Activated naive CD8-positive, alpha-beta T cell treated with anti-CD3 and anti-CD28 coated beads for 36 hours (primary cell): ENCODE measurements at regions not wholly inside any gene's neighbourhood (a gene's known extent, or its start where the extent isn't known, plus 50 kb on each side); places are given as distances from the start of the nearest gene placed in this dataset.

ENCODE experiments used
- DNase-seq: peaks from one replicate; pipeline ENCODE4 v3.0.0; 2021
- H3K27ac Mint-ChIP-seq: one replicate; pipeline ENCODE4 v1.8.0; 2022; ENCODE audit warnings: mild to moderate bottlenecking, moderate library complexity, mixed read lengths
- H3K27me3 Mint-ChIP-seq: one replicate; pipeline ENCODE4 v1.8.0; 2022; ENCODE audit warnings: mild to moderate bottlenecking, mixed read lengths
- H3K36me3 Mint-ChIP-seq: one replicate; pipeline ENCODE4 v1.8.0; 2021; ENCODE audit warnings: mild to moderate bottlenecking, mixed read lengths
- H3K4me1 Mint-ChIP-seq: one replicate; pipeline ENCODE4 v1.8.0; 2021; ENCODE audit warnings: mixed read lengths
- H3K4me3 Mint-ChIP-seq: one replicate; pipeline ENCODE4 v1.8.0; 2022; ENCODE audit warnings: mild to moderate bottlenecking, moderate library complexity, mixed read lengths
- H3K9me3 Mint-ChIP-seq: one replicate; pipeline ENCODE4 v1.8.0; 2022; ENCODE audit warnings: mixed read lengths

- Mint-ChIP-seq H3K4me3 (no peak overlapping the region), H3K9me3 (peaks cover 3% of the 10 kb centered on the region), H3K27ac (no peak overlapping the region), H3K27me3 (peaks cover 25% of the 10 kb centered on the region), H3K4me1 (no peaks in the 10 kb centered on the region), H3K36me3 (no peaks in the 10 kb centered on the region)
- no peak for DNase-seq
Observed at GRCh38 chr1:30258471-30258870, 464.9 kb downstream of the MATN1 start.

DNA sequence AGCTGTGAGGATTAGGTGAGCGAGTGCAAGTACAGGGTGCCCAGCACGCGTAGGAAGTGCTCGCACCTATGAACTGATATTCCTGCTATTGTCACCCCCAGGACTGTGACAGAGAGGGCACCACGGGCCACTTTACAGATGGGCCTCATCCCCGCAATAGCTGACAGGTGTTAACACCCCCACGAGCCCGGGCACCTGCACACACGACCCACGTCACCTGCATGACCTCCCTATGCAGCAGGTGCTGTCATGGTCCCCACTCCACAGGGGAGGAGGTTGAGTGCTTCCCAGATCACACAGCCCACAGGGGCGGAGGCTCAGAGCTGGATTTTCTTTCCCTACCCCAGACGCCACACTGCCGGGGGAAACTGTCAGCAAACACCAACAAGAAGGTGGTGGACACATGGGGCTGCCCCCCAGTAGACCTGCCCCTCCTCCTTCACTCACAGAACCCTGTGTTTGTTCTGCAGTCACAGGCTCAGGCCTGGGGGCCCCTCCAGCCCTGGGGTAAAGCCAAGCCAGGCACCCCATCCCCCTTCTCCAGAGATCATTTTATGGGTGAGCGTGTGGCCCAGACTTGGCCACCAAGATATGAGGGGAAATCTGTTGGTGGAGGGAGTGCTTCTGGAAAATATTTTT, 465.5 kb downstream of the MATN1 start:
- no peaks in the 10 kb centered on the region for H3K4me1 Mint-ChIP-seq

GRCh38 chr1:30257322-30257721, 466.1 kb downstream of the MATN1 start:
- H3K27me3 Mint-ChIP-seq = peaks cover 24% of the 10 kb centered on the region
- no peaks in the 10 kb centered on the region for H3K4me1 Mint-ChIP-seq
- H3K27ac Mint-ChIP-seq = no peak overlapping the region
- H3K36me3 Mint-ChIP-seq = no peaks in the 10 kb centered on the region
- H3K9me3 Mint-ChIP-seq = peaks cover 3% of the 10 kb centered on the region
- no peak for DNase-seq
- H3K4me3 Mint-ChIP-seq = no peak overlapping the region

More for the DNA sequence above, 465.5 kb downstream of the MATN1 start:
- Mint-ChIP-seq H3K27me3 (peaks cover 26% of the 10 kb centered on the region), H3K9me3 (peaks cover 3% of the 10 kb centered on the region), H3K27ac (no peak overlapping the region), H3K36me3 (no peaks in the 10 kb centered on the region), H3K4me3 (no peak overlapping the region)
- no peak for DNase-seq

DNA sequence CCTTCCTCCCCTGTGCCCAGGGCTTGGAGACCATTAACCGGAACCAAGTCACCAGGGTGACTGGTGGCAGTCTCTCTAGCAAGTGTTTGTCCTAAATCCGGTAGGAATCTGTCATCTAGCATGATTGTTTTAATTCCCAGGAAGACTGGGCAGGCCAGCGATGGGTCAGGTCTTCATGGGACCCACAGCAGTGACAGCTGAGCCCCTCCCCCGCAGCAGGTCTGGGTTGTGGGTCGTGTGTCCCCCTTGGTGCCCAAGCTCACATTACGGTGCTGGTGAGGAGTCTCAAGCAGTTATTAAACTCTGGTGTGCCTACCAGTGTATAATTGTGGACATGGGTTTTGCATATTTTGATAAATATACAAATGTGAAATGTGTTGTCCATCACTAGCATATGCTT, 466.5 kb downstream of the MATN1 start:
- Mint-ChIP-seq H3K9me3 (peaks cover 3% of the 10 kb centered on the region), H3K4me1 (no peaks in the 10 kb centered on the region), H3K27me3 (peaks cover 24% of the 10 kb centered on the region), H3K4me3 (no peak overlapping the region), H3K27ac (no peak overlapping the region), H3K36me3 (no peaks in the 10 kb centered on the region)
- no peak for DNase-seq

- H3K4me1 Mint-ChIP-seq = no peaks in the 10 kb centered on the region
- peaks cover 32% of the 10 kb centered on the region for H3K27me3 Mint-ChIP-seq
- no peak for DNase-seq
- H3K27ac Mint-ChIP-seq = no peak overlapping the region
- no peak overlapping the region for H3K4me3 Mint-ChIP-seq
- no peaks in the 10 kb centered on the region for H3K36me3 Mint-ChIP-seq
- H3K9me3 Mint-ChIP-seq = no peaks in the 10 kb centered on the region
Observed at GRCh38 chr1:30255111-30255724, 468.2 kb downstream of the MATN1 start.

DNA sequence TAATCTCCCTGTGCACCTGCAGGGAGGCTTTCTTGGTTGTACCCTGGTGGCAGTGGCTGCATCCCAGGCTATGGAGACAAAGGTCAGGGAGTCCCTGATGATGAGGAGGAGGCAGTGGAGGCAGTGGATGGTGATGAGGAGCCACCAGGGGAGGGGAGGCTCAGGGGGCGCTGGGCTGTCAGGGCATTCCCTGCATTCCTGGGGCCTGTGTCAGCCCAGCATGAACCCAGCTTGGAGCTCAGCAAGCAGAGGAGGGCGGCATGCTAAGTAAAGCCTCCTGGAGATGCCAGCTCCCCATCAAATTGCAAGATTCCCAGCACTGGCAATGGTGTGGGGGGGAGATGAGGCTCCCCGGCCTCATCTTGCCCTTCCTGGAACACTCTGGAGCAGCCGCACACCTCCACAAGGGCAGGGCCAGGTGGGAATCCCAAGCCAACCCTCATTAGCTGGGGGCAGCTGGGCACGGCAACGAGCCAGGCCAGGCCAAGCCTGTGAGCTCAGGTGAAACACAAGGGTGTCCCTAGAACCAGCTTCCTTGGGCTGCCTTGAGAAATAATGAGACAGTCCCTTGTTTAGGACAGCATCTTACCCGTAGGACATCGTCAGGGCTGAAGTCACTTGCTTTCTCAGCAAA, 469.5 kb downstream of the MATN1 start:
- DNase-seq = no peak
- no peaks in the 10 kb centered on the region for H3K36me3 Mint-ChIP-seq
- no peaks in the 10 kb centered on the region for H3K9me3 Mint-ChIP-seq
- no peaks in the 10 kb centered on the region for H3K4me1 Mint-ChIP-seq
- no peak overlapping the region for H3K4me3 Mint-ChIP-seq
- H3K27me3 Mint-ChIP-seq = peaks cover 26% of the 10 kb centered on the region
- no peak overlapping the region for H3K27ac Mint-ChIP-seq

DNA sequence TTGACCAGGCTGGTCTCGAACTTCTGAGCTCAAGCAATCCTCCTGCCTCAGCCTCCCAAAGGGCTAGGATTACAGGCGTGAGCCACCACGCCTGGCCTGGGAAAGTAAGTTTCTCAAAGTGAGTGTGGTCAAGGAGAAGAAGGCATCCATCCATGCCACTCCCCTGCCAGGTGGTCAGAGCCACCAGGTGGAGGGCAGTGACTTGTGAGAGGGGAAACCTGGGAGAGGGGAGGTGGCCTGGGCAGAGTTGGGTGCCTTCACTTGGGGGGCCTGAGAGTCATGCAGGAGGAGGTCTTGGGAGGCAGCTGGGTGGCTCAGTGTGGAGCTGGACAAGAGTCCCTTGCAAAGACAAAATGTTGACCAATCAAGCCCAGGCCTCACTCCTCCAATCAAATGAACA, 470.0 kb downstream of the MATN1 start:
- no peaks in the 10 kb centered on the region for H3K36me3 Mint-ChIP-seq
- no peak overlapping the region for H3K4me3 Mint-ChIP-seq
- H3K9me3 Mint-ChIP-seq = no peaks in the 10 kb centered on the region
- H3K4me1 Mint-ChIP-seq = no peaks in the 10 kb centered on the region
- DNase-seq = no peak
- H3K27ac Mint-ChIP-seq = no peak overlapping the region
- H3K27me3 Mint-ChIP-seq = peaks cover 22% of the 10 kb centered on the region

GRCh38 chr1:30250984-30251850, 472.2 kb downstream of the MATN1 start:
- Mint-ChIP-seq H3K9me3 (no peaks in the 10 kb centered on the region), H3K27me3 (peaks cover 19% of the 10 kb centered on the region), H3K4me3 (no peak overlapping the region), H3K4me1 (no peaks in the 10 kb centered on the region), H3K27ac (no peak overlapping the region), H3K36me3 (no peaks in the 10 kb centered on the region)
- no peak for DNase-seq

GRCh38 chr1:30250338-30250983, 472.9 kb downstream of the MATN1 start:
- no peak for DNase-seq
- no peak overlapping the region for H3K4me3 Mint-ChIP-seq
- no peak overlapping the region for H3K27ac Mint-ChIP-seq
- no peaks in the 10 kb centered on the region for H3K4me1 Mint-ChIP-seq
- no peaks in the 10 kb centered on the region for H3K9me3 Mint-ChIP-seq
- no peaks in the 10 kb centered on the region for H3K36me3 Mint-ChIP-seq
- peaks cover 19% of the 10 kb centered on the region for H3K27me3 Mint-ChIP-seq

GRCh38 chr1:30249446-30250337, 473.7 kb downstream of the MATN1 start:
- no peaks in the 10 kb centered on the region for H3K36me3 Mint-ChIP-seq
- peaks cover 18% of the 10 kb centered on the region for H3K27me3 Mint-ChIP-seq
- no peaks in the 10 kb centered on the region for H3K4me1 Mint-ChIP-seq
- H3K4me3 Mint-ChIP-seq = no peak overlapping the region
- no peak for DNase-seq
- no peaks in the 10 kb centered on the region for H3K9me3 Mint-ChIP-seq
- H3K27ac Mint-ChIP-seq = no peak overlapping the region

DNA sequence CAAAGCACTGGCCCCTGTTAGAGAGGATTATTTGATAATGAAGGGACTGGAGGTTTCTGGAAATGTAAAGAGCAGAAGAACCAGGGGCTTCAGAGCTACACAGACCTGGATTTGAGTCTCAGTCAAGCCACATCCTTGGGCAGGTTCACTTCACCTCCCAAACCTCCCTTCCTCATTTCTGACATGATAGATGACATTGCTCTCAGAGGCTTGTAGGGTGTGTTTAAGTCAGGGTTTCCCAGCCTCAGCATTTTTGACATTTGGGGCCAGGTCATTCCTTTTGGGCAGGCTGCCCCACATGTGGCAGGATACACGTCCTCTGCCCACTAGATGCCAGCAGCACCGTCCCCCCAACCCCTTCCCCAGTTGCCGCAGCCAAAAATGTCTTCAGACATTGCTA, 474.6 kb downstream of the MATN1 start:
- H3K36me3 Mint-ChIP-seq = no peaks in the 10 kb centered on the region
- DNase-seq = no peak
- no peak overlapping the region for H3K27ac Mint-ChIP-seq
- H3K27me3 Mint-ChIP-seq = peaks cover 14% of the 10 kb centered on the region
- no peak overlapping the region for H3K4me3 Mint-ChIP-seq
- H3K4me1 Mint-ChIP-seq = no peaks in the 10 kb centered on the region
- H3K9me3 Mint-ChIP-seq = no peaks in the 10 kb centered on the region

DNA sequence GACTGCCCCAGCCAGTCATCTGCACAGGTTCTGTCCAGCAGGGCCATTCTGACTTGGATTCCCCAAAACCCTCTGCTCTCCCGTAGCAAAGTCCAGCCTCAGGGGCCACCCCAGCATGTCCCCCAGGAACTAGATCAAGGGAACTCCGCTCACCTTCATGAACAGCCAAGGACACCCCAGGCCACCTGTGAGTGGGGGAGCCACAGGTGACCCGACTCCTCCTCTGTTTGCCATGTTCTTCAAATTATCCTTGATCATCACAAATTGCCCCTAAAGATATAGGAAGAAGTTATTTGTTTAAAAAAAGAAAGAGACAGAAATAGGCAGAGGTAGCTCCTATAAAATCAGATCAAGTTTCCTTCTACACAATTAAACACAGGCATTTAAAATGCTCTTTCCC, 475.0 kb downstream of the MATN1 start:
- Mint-ChIP-seq H3K4me1 (no peaks in the 10 kb centered on the region), H3K36me3 (no peaks in the 10 kb centered on the region), H3K27me3 (peaks cover 10% of the 10 kb centered on the region)

GRCh38 chr1:30244801-30245200, 478.6 kb downstream of the MATN1 start:
- DNase-seq = no peak
- Mint-ChIP-seq H3K9me3 (no peaks in the 10 kb centered on the region), H3K27ac (no peak overlapping the region), H3K36me3 (no peaks in the 10 kb centered on the region), H3K4me3 (no peak overlapping the region), H3K27me3 (peaks cover 8% of the 10 kb centered on the region), H3K4me1 (no peaks in the 10 kb centered on the region)

More for the DNA sequence above, 475.0 kb downstream of the MATN1 start:
- no peak overlapping the region for H3K4me3 Mint-ChIP-seq
- H3K27ac Mint-ChIP-seq = no peak overlapping the region
- no peak for DNase-seq
- no peaks in the 10 kb centered on the region for H3K9me3 Mint-ChIP-seq
